ENCODE measurements at regions not wholly inside any gene's neighbourhood (a gene's known extent, or its start where the extent isn't known, plus 50 kb on each side); places are given as distances from the start of the nearest gene placed in this dataset.

GRCh38 chr10:128462844-128463243 lies 336.6 kb upstream of the MKI67 start:
- TF ChIP-seq CTCF (IDR thresholded peaks at IDR 0.05; ENCODE audit: insufficient read depth, low read length, severe bottlenecking): no peak
- DNase-seq (ENCODE audit: low read depth) (no peak), FAIRE-seq (no peak)
- no peaks in the 10 kb centered on the region for H3K36me3 ChIP-seq (ENCODE audit: control insufficient read depth, insufficient read depth, low read length)
- H3K4me3 ChIP-seq (ENCODE audit: low read depth, low read length): no peak overlapping the region
- H3K27me3 ChIP-seq (ENCODE audit: control insufficient read depth, insufficient read depth, low read length): no peaks in the 10 kb centered on the region

- FAIRE-seq (peak; percentile 100), DNase-seq (ENCODE audit: low read depth) (peak; percentile 1)
- Histone ChIP-seq H3K36me3 (ENCODE audit: control insufficient read depth, insufficient read depth, low read length) (no peaks in the 10 kb centered on the region), H3K4me3 (ENCODE audit: low read depth, low read length) (no peak overlapping the region), H3K27me3 (ENCODE audit: control insufficient read depth, insufficient read depth, low read length) (no peaks in the 10 kb centered on the region)
- TF ChIP-seq CTCF (IDR thresholded peaks at IDR 0.05; ENCODE audit: insufficient read depth, low read length, severe bottlenecking): no peak
These were observed 338.0 kb upstream of the MKI67 start for GRCh38 chr10:128463991-128464760.

GRCh38 chr10:128465697-128466096 lies 339.5 kb upstream of the MKI67 start:
- Histone ChIP-seq H3K4me3 (ENCODE audit: low read depth, low read length) (no peak overlapping the region), H3K36me3 (ENCODE audit: control insufficient read depth, insufficient read depth, low read length) (no peaks in the 10 kb centered on the region), H3K27me3 (ENCODE audit: control insufficient read depth, insufficient read depth, low read length) (no peaks in the 10 kb centered on the region)
- no peak for FAIRE-seq
- no peak for TF ChIP-seq CTCF (IDR thresholded peaks at IDR 0.05; ENCODE audit: insufficient read depth, low read length, severe bottlenecking)
- DNase-seq (ENCODE audit: low read depth): no peak

- FAIRE-seq (no peak), DNase-seq (ENCODE audit: low read depth) (no peak)
- no peaks in the 10 kb centered on the region for H3K36me3 ChIP-seq (ENCODE audit: control insufficient read depth, insufficient read depth, low read length)
- no peak for TF ChIP-seq CTCF (IDR thresholded peaks at IDR 0.05; ENCODE audit: insufficient read depth, low read length, severe bottlenecking)
- no peak overlapping the region for H3K4me3 ChIP-seq (ENCODE audit: low read depth, low read length)
- no peaks in the 10 kb centered on the region for H3K27me3 ChIP-seq (ENCODE audit: control insufficient read depth, insufficient read depth, low read length)
These were observed 340.7 kb upstream of the MKI67 start for GRCh38 chr10:128466831-128467371.

GRCh38 chr10:128468462-128468861 lies 342.2 kb upstream of the MKI67 start:
- Histone ChIP-seq H3K27me3 (ENCODE audit: control insufficient read depth, insufficient read depth, low read length) (no peaks in the 10 kb centered on the region), H3K4me3 (ENCODE audit: low read depth, low read length) (no peak overlapping the region), H3K36me3 (ENCODE audit: control insufficient read depth, insufficient read depth, low read length) (no peaks in the 10 kb centered on the region)
- FAIRE-seq (peak; percentile 28), DNase-seq (ENCODE audit: low read depth) (peak; percentile 3)
- TF ChIP-seq CTCF (IDR thresholded peaks at IDR 0.05; ENCODE audit: insufficient read depth, low read length, severe bottlenecking): no peak

Measured in bronchial epithelial cell (primary cell).